CD14-positive monocyte (primary cell): ENCODE measurements at regions not wholly inside any gene's neighbourhood (a gene's known extent, or its start where the extent isn't known, plus 50 kb on each side); places are given as distances from the start of the nearest gene placed in this dataset.

ENCODE experiments used
- DNase-seq, 3 donors: peaks; one replicate each; pipeline ENCODE4 v3.0.0-alpha.2; 2011 to 2022
- H2AFZ ChIP-seq: 2 replicates; pipeline ENCODE4 v1.6.0; 2012; ENCODE audit warnings: mild to moderate bottlenecking, low read depth, low read length, inconsistent platforms; ENCODE audit not compliant: insufficient read depth, poor library complexity, severe bottlenecking
- H3K27ac ChIP-seq, 2 donors: 1 replicate in 1 of 2; 2 replicates in 1 of 2; pipeline ENCODE4 v1.5.1; 2012 to 2013; ENCODE audit warnings: low read length in 2 of 2, control low read depth in 1 of 2, inconsistent platforms in 1 of 2, low read depth in 1 of 2, mild to moderate bottlenecking in 1 of 2
- H3K27me3 ChIP-seq, 2 donors: one replicate each; pipeline versions ENCODE4 v1.6.0 to v1.6.1; 2011 to 2013; ENCODE audit warnings: low read length in 2 of 2; ENCODE audit not compliant: control insufficient read depth in 2 of 2, insufficient read depth in 2 of 2
- H3K36me3 ChIP-seq, 2 donors: replicated peaks in 1 of 2; 1 replicate in 1 of 2; 2 replicates in 1 of 2; pipeline versions ENCODE4 v1.5.1 to v1.6.1; 2012 to 2013; ENCODE audit warnings: low read length in 2 of 2, control low read depth in 1 of 2, inconsistent platforms in 1 of 2, mild to moderate bottlenecking in 1 of 2; ENCODE audit not compliant: insufficient read depth in 2 of 2, control insufficient read depth in 1 of 2
- H3K4me1 ChIP-seq, 2 donors: 1 replicate in 1 of 2; 2 replicates in 1 of 2; pipeline versions ENCODE4 v1.5.1 to v1.6.1; 2012 to 2013; ENCODE audit warnings: low read length in 2 of 2, control low read depth in 1 of 2, inconsistent platforms in 1 of 2, mild to moderate bottlenecking in 1 of 2, moderate library complexity in 1 of 2; ENCODE audit not compliant: insufficient read depth in 2 of 2, control insufficient read depth in 1 of 2
- H3K4me2 ChIP-seq: replicated peaks from 2 replicates; pipeline ENCODE3; 2012; ENCODE audit warnings: low read length, moderate library complexity, mild to moderate bottlenecking; ENCODE audit not compliant: poor library complexity, severe bottlenecking; ENCODE audit errors: extremely low read depth
- H3K4me3 ChIP-seq, 3 experiments: fragments of 200-600 bp in 1 of 3; sonication (generic) in 1 of 3; replicated peaks in 1 of 3; 1 replicate in 2 of 3; 2 replicates in 1 of 3; pipeline ENCODE4 v1.5.1; 2011 to 2013; ENCODE audit warnings: low read length in 3 of 3, mild to moderate bottlenecking in 3 of 3, control low read depth in 2 of 3, low read depth in 2 of 3, inconsistent platforms in 1 of 3, moderate library complexity in 1 of 3
- H3K79me2 ChIP-seq: 2 replicates; pipeline ENCODE4 v1.6.0; 2012; ENCODE audit warnings: mild to moderate bottlenecking, control low read depth, inconsistent platforms, low read length, moderate library complexity; ENCODE audit not compliant: insufficient read depth
- H3K9ac ChIP-seq: 2 replicates; pipeline ENCODE4 v1.6.0; 2017; ENCODE audit warnings: low read length, mild to moderate bottlenecking; ENCODE audit not compliant: insufficient read depth, poor library complexity, severe bottlenecking
- H3K9me3 ChIP-seq, 2 donors: replicated peaks in 1 of 2; 1 replicate in 1 of 2; 2 replicates in 1 of 2; pipeline versions ENCODE4 v1.5.1 to v1.6.1; 2012 to 2013; ENCODE audit warnings: low read length in 2 of 2, control low read depth in 1 of 2; ENCODE audit not compliant: control insufficient read depth in 1 of 2, insufficient read depth in 1 of 2
- H4K20me1 ChIP-seq: 2 replicates; pipeline ENCODE4 v1.6.0; 2012; ENCODE audit warnings: mild to moderate bottlenecking, low read length, control low read depth, moderate library complexity; ENCODE audit not compliant: insufficient read depth
- H3K27ac Mint-ChIP-seq, 7 donors: one replicate each; pipeline ENCODE4 v1.8.0; 2020; ENCODE audit warnings: mild to moderate bottlenecking in 7 of 7, mixed read lengths in 7 of 7, moderate library complexity in 6 of 7, inconsistent platforms in 2 of 7
- H3K27me3 Mint-ChIP-seq, 3 donors: one replicate each; pipeline ENCODE4 v1.8.0; 2021 to 2022; ENCODE audit warnings: low read depth in 3 of 3, mild to moderate bottlenecking in 3 of 3, mixed read lengths in 3 of 3, moderate library complexity in 3 of 3, inconsistent platforms in 1 of 3
- H3K36me3 Mint-ChIP-seq, 2 donors: one replicate each; pipeline ENCODE4 v1.8.0; 2020; ENCODE audit warnings: mixed read lengths in 2 of 2, inconsistent platforms in 1 of 2, mild to moderate bottlenecking in 1 of 2
- H3K4me1 Mint-ChIP-seq: one replicate; pipeline ENCODE4 v1.8.0; 2020; ENCODE audit warnings: mild to moderate bottlenecking, mixed read lengths
- H3K4me3 Mint-ChIP-seq, 2 donors: one replicate each; pipeline ENCODE4 v1.8.0; 2020; ENCODE audit warnings: mild to moderate bottlenecking in 2 of 2, mixed read lengths in 2 of 2, moderate library complexity in 1 of 2
- H3K9me3 Mint-ChIP-seq, 7 donors: one replicate each; pipeline ENCODE4 v1.8.0; 2020 to 2022; ENCODE audit warnings: mixed read lengths in 7 of 7, mild to moderate bottlenecking in 6 of 7, moderate library complexity in 6 of 7, inconsistent platforms in 2 of 7
- CTCF ChIP-seq: fragments of 200-600 bp; IDR thresholded peaks from one replicate; pipeline ENCODE4 v1.8.0; 2022; ENCODE audit warnings: antibody characterized with exemption, mild to moderate bottlenecking
- WGBS: methylation state at CpG from one replicate; pipeline ENCODE4 v1.1.5; 2013; ENCODE audit warnings: missing lambda C conversion rate; ENCODE audit not compliant: insufficient coverage; 5-methylcytosine and 5-hydroxymethylcytosine counted together
- intact Hi-C, 2 donors: fragments of 100-400 bp; cut with micrococcal nuclease; formaldehyde crosslinking; loops; one replicate each; pipeline versions ENCODE4 v1.15.0 to v1.15.1; 2023

GRCh38 chr3:31055757-31056156 is 161.3 kb upstream of the GADL1 start:
- DNase-seq, result no peak
- Histone ChIP-seq H3K9ac (no peak overlapping the region), H2AFZ (no peak overlapping the region), H3K27ac (no peak overlapping the region), H4K20me1 (no peaks in the 10 kb centered on the region), H3K4me1 (no peaks in the 10 kb centered on the region), H3K4me3 (no peak overlapping the region), H3K9me3 (peaks cover 0 to 3% of the 10 kb centered on the region in 2 donors), H3K4me2 (no peak overlapping the region), H3K79me2 (no peaks in the 10 kb centered on the region), H3K36me3 (no peaks in the 10 kb centered on the region), H3K27me3 (no peaks in the 10 kb centered on the region)
- peaks cover 0 to 3% of the 10 kb centered on the region in 2 donors for H3K36me3 Mint-ChIP-seq
- H3K9me3 Mint-ChIP-seq, result peaks cover 2 to 18% (median 11%) of the 10 kb centered on the region in 7 donors
- peaks cover 2% of the 10 kb centered on the region for H3K4me1 Mint-ChIP-seq
- intact Hi-C loops, result no loop called here
- no CpG with 5 or more reads among the region's 2 CpGs for WGBS
- H3K27me3 Mint-ChIP-seq, result peaks cover 0 to 1% (median 0%) of the 10 kb centered on the region in 3 donors
- no peak for TF ChIP-seq CTCF
- H3K4me3 Mint-ChIP-seq, result no peak overlapping the region
- no peak overlapping the region for H3K27ac Mint-ChIP-seq

DNA sequence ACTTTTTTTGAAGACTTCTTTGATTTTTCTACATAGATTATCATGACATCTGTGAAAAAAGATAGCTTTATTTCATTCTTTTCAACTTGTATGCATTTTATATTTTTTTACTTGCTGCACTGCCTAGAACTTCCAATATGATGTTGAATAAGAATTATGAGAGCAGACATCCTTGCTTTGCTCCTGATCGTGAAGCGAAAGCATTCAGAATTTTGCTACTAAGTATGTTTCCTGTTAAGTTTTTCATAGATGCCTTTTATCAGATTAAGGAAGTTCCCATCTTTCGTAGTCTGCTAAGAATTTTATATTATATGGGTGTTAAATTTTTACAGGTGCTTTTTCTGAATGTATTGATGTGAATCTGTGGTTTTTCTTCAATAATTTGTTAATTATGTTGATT is 163.4 kb upstream of the GADL1 start:
- peaks cover 6 to 22% (median 11%) of the 10 kb centered on the region in 7 donors for H3K9me3 Mint-ChIP-seq
- H3K36me3 Mint-ChIP-seq, result peaks cover 0 to 3% of the 10 kb centered on the region in 2 donors
- Histone ChIP-seq H3K9ac (no peak overlapping the region), H3K4me1 (no peaks in the 10 kb centered on the region), H3K79me2 (no peaks in the 10 kb centered on the region), H3K4me3 (no peak overlapping the region), H3K9me3 (peaks cover 0 to 3% of the 10 kb centered on the region in 2 donors), H3K27ac (no peak overlapping the region), H2AFZ (no peak overlapping the region), H3K4me2 (no peak overlapping the region), H3K36me3 (no peaks in the 10 kb centered on the region), H4K20me1 (no peaks in the 10 kb centered on the region), H3K27me3 (no peaks in the 10 kb centered on the region)
- H3K4me3 Mint-ChIP-seq, result no peak overlapping the region
- intact Hi-C loops, result no loop called here
- no peak for TF ChIP-seq CTCF
- H3K27ac Mint-ChIP-seq, result no peak overlapping the region
- WGBS, result no CpG with 5 or more reads among the region's 3 CpGs
- peaks cover 0 to 1% (median 0%) of the 10 kb centered on the region in 3 donors for H3K27me3 Mint-ChIP-seq
- DNase-seq, result no peak
- peaks cover 2% of the 10 kb centered on the region for H3K4me1 Mint-ChIP-seq
